NB4 (cell line): ENCODE measurements at regions not wholly inside any gene's neighbourhood (a gene's known extent, or its start where the extent isn't known, plus 50 kb on each side); places are given as distances from the start of the nearest gene placed in this dataset.

ENCODE experiments used
- TF ChIP-seq, protein P1 (sequence below): IDR thresholded peaks from one replicate; pipeline ENCODE4 v1.5.1; 2012; ENCODE audit warnings: low read depth, low read length
- TF ChIP-seq, protein P2 (sequence below): IDR thresholded peaks from 2 replicates; pipeline ENCODE4 v1.6.1; 2011; ENCODE audit warnings: low read depth, low read length

GRCh38 chr1:5617179-5617520, 375.1 kb downstream of the NPHP4 start:
- TF ChIP-seq, protein P1, sequence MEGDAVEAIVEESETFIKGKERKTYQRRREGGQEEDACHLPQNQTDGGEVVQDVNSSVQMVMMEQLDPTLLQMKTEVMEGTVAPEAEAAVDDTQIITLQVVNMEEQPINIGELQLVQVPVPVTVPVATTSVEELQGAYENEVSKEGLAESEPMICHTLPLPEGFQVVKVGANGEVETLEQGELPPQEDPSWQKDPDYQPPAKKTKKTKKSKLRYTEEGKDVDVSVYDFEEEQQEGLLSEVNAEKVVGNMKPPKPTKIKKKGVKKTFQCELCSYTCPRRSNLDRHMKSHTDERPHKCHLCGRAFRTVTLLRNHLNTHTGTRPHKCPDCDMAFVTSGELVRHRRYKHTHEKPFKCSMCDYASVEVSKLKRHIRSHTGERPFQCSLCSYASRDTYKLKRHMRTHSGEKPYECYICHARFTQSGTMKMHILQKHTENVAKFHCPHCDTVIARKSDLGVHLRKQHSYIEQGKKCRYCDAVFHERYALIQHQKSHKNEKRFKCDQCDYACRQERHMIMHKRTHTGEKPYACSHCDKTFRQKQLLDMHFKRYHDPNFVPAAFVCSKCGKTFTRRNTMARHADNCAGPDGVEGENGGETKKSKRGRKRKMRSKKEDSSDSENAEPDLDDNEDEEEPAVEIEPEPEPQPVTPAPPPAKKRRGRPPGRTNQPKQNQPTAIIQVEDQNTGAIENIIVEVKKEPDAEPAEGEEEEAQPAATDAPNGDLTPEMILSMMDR: no peak
- TF ChIP-seq, protein P2, sequence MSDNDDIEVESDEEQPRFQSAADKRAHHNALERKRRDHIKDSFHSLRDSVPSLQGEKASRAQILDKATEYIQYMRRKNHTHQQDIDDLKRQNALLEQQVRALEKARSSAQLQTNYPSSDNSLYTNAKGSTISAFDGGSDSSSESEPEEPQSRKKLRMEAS: no peak
